ENCODE measurements at regions not wholly inside any gene's neighbourhood (a gene's known extent, or its start where the extent isn't known, plus 50 kb on each side); places are given as distances from the start of the nearest gene placed in this dataset.

DNA sequence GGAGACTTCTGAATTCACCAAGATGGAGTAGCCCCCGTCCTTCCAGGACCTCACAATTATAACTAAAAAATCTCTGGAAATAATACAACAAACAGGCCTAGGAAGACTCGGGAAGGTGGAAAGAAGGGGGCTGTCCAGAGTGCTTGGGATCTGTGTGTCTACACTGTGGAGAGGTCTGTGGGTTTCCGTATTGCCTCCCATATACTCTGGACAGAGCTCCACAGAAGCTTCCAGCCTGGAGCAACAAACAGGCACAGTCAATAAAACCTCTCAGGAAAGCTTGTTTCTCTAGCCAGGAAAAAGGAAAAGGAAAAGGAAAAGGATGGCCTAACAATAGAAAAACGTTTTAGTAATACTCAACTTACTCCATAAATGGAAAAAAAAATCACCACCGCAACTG lies 655.9 kb downstream of the DSC3 start:
- Mint-ChIP-seq H3K27me3 (ENCODE audit: low read depth) (peaks cover 19% of the 10 kb centered on the region), H3K9me3 (ENCODE audit: low read depth) (no peaks in the 10 kb centered on the region), H3K4me3 (ENCODE audit: unreplicated experiment) (no peak overlapping the region), H3K36me3 (ENCODE audit: low read depth) (no peaks in the 10 kb centered on the region), H3K4me1 (ENCODE audit: low read depth) (no peaks in the 10 kb centered on the region), H3K27ac (ENCODE audit: unreplicated experiment) (no peak overlapping the region)
- TF ChIP-seq, protein P1, sequence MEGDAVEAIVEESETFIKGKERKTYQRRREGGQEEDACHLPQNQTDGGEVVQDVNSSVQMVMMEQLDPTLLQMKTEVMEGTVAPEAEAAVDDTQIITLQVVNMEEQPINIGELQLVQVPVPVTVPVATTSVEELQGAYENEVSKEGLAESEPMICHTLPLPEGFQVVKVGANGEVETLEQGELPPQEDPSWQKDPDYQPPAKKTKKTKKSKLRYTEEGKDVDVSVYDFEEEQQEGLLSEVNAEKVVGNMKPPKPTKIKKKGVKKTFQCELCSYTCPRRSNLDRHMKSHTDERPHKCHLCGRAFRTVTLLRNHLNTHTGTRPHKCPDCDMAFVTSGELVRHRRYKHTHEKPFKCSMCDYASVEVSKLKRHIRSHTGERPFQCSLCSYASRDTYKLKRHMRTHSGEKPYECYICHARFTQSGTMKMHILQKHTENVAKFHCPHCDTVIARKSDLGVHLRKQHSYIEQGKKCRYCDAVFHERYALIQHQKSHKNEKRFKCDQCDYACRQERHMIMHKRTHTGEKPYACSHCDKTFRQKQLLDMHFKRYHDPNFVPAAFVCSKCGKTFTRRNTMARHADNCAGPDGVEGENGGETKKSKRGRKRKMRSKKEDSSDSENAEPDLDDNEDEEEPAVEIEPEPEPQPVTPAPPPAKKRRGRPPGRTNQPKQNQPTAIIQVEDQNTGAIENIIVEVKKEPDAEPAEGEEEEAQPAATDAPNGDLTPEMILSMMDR (IDR thresholded peaks at IDR 0.05) = no peak
- DNase-seq (ENCODE audit: low spot score) = no peak

DNA sequence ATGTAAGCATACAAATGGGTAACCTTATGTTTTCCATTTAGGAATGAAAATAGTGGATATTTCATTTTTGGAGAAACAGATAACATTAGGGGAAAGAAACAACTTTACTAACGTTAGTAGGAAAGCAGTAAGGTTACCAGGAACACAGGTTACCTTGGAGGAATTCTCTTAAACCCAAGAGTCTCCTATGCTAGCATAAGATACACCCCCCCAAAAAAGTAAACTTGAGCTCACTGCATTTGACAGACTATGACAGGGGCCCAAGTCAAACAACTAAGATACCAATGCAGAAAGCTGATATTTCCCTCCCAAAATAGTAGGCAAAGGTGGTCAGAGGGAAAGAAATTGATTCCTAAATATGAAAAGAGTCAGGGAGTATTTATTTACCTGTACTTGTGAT lies 656.9 kb downstream of the DSC3 start:
- DNase-seq (ENCODE audit: low spot score) = no peak
- peaks cover 18% of the 10 kb centered on the region for H3K27me3 Mint-ChIP-seq (ENCODE audit: low read depth)
- no peaks in the 10 kb centered on the region for H3K36me3 Mint-ChIP-seq (ENCODE audit: low read depth)
- H3K4me3 Mint-ChIP-seq (ENCODE audit: unreplicated experiment) = no peak overlapping the region
- H3K4me1 Mint-ChIP-seq (ENCODE audit: low read depth) = no peaks in the 10 kb centered on the region
- H3K9me3 Mint-ChIP-seq (ENCODE audit: low read depth) = no peaks in the 10 kb centered on the region
- TF ChIP-seq, protein P1 (IDR thresholded peaks at IDR 0.05) = no peak
- H3K27ac Mint-ChIP-seq (ENCODE audit: unreplicated experiment) = no peak overlapping the region

DNA sequence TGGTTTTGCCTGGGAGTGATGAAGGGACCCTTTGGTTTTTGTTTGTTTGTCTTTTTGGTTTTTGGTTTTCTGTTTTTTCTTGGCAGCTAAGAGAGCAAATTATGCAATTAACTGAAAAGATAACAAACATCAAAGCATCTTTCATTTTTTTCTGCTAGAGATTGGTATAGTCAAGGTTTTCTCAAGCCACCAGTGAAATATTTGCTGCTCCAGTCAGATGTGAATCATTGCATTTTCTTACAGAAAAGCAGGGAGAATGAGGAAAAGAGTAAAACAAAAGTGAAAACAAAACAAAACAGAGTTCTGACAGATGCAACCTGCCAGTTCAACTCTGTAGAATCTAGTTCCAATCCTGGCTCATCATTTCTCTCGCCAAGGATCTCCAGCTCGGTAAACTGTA lies 660.7 kb downstream of the DSC3 start:
- no peak for DNase-seq (ENCODE audit: low spot score)
- Mint-ChIP-seq H3K27ac (ENCODE audit: unreplicated experiment) (no peak overlapping the region), H3K4me3 (ENCODE audit: unreplicated experiment) (no peak overlapping the region), H3K4me1 (ENCODE audit: low read depth) (no peaks in the 10 kb centered on the region), H3K9me3 (ENCODE audit: low read depth) (peaks cover 5% of the 10 kb centered on the region), H3K36me3 (ENCODE audit: low read depth) (no peaks in the 10 kb centered on the region), H3K27me3 (ENCODE audit: low read depth) (peaks cover 8% of the 10 kb centered on the region)
- TF ChIP-seq, protein P1 (IDR thresholded peaks at IDR 0.05) = no peak

DNA sequence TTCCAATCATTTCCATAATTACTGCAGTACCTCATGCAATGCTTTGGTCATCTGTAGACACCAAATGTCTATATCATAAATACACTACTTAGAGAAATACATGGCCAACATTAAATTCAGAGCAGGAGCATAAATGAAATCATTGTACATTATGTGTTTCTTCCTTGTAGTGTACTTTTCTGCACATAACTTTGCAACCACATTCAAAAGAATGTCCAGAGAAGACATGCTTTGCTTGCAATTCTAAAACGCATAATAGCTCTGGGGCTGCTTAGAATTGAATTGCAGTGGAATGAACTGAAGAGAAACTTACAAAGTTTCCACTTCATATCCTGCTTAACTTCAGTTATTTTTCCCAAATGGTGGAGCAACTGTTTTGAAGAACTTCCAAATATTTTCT lies 664.4 kb downstream of the DSC3 start:
- H3K27ac Mint-ChIP-seq (ENCODE audit: unreplicated experiment) = no peak overlapping the region
- H3K27me3 Mint-ChIP-seq (ENCODE audit: low read depth) = no peaks in the 10 kb centered on the region
- TF ChIP-seq, protein P1 (IDR thresholded peaks at IDR 0.05) = no peak
- H3K9me3 Mint-ChIP-seq (ENCODE audit: low read depth) = peaks cover 17% of the 10 kb centered on the region
- H3K4me1 Mint-ChIP-seq (ENCODE audit: low read depth) = no peaks in the 10 kb centered on the region
- no peak overlapping the region for H3K4me3 Mint-ChIP-seq (ENCODE audit: unreplicated experiment)
- peaks cover 2% of the 10 kb centered on the region for H3K36me3 Mint-ChIP-seq (ENCODE audit: low read depth)
- no peak for DNase-seq (ENCODE audit: low spot score)

DNA sequence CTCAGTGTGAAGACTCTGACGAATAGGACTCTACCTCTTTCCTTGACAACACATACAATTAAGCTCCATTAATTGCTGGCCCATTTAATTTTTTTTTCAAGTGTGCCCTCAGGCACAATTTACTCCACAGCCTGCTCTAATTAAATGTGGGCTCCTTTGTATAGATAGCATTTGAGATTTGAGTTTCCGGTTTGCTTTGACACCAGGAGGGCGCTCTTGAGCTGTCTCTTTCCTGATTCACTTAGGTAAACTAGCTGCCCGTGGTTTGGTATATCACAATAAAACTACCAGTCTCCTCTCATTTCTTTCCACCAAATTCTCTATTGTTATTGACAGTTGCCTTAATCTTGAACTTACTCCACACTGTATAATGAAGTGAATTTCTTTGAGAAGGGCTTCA lies 666.0 kb downstream of the DSC3 start:
- Mint-ChIP-seq H3K4me1 (ENCODE audit: low read depth) (no peaks in the 10 kb centered on the region), H3K36me3 (ENCODE audit: low read depth) (peaks cover 2% of the 10 kb centered on the region), H3K27me3 (ENCODE audit: low read depth) (peaks cover 1% of the 10 kb centered on the region), H3K9me3 (ENCODE audit: low read depth) (peaks cover 17% of the 10 kb centered on the region), H3K4me3 (ENCODE audit: unreplicated experiment) (no peak overlapping the region), H3K27ac (ENCODE audit: unreplicated experiment) (no peak overlapping the region)
- no peak for DNase-seq (ENCODE audit: low spot score)
- TF ChIP-seq, protein P1 (IDR thresholded peaks at IDR 0.05) = no peak
